ENCODE measurements at regions not wholly inside any gene's neighbourhood (a gene's known extent, or its start where the extent isn't known, plus 50 kb on each side); places are given as distances from the start of the nearest gene placed in this dataset.
A peak's percentile ranks its signal among the peaks of the same experiment; 100 is the strongest.
"Not testable (repeated sequence)": the region's sequence is repeated elsewhere in the genome, so short reads cannot be mapped to it uniquely, and the experiment has no call there.

GRCh38 chr3:194038960-194039359, 97.0 kb upstream of the HES1 start:
- no peak overlapping the region for H3K27ac ChIP-seq
- no peak overlapping the region for H3K4me3 ChIP-seq

GRCh38 chr3:194040516-194041273, 95.3 kb upstream of the HES1 start:
- Histone ChIP-seq H3K27ac (no peak overlapping the region), H3K4me3 (no peak overlapping the region)

- no peak overlapping the region for H3K27ac ChIP-seq
- H3K4me3 ChIP-seq = no peak overlapping the region
Observed at GRCh38 chr3:194042927-194043326, 93.0 kb upstream of the HES1 start.

GRCh38 chr3:194043516-194043915, 92.4 kb upstream of the HES1 start:
- H3K27ac ChIP-seq = no peak overlapping the region
- no peak overlapping the region for H3K4me3 ChIP-seq

- Histone ChIP-seq H3K27ac (no peak overlapping the region), H3K4me3 (no peak overlapping the region)
Observed at GRCh38 chr3:194045289-194045688, 90.7 kb upstream of the HES1 start.

- no peak overlapping the region for H3K4me3 ChIP-seq
- no peak overlapping the region for H3K27ac ChIP-seq
Observed at GRCh38 chr3:194045919-194046318, 90.0 kb upstream of the HES1 start.

- Histone ChIP-seq H3K27ac (peak overlapping the region in 1 of 21 experiments; percentile 40), H3K4me3 (no peak overlapping the region)
Observed at GRCh38 chr3:194046531-194046930, 89.4 kb upstream of the HES1 start.

GRCh38 chr3:194046995-194047645, 88.8 kb upstream of the HES1 start:
- Histone ChIP-seq H3K4me3 (no peak overlapping the region), H3K27ac (peak overlapping the region in 5 of 21 experiments; percentile 30 to 54 (median 40))

- Histone ChIP-seq H3K4me3 (no peak overlapping the region), H3K27ac (no peak overlapping the region)
Observed at GRCh38 chr3:194049394-194049793, 86.6 kb upstream of the HES1 start.

- H3K4me3 ChIP-seq = no peak overlapping the region
Observed at GRCh38 chr3:194050782-194051320, 85.1 kb upstream of the HES1 start.

GRCh38 chr3:194051366-194052149, 84.4 kb upstream of the HES1 start:
- Histone ChIP-seq H3K4me3 (no peak overlapping the region), H3K27ac (no peak overlapping the region)

More at GRCh38 chr3:194050782-194051320, 85.1 kb upstream of the HES1 start:
- no peak overlapping the region for H3K27ac ChIP-seq

- Histone ChIP-seq H3K27ac (no peak overlapping the region), H3K4me3 (no peak overlapping the region)
Observed at GRCh38 chr3:194053136-194053535, 82.8 kb upstream of the HES1 start.

- no peak overlapping the region for H3K27ac ChIP-seq
- H3K4me3 ChIP-seq = no peak overlapping the region
Observed at GRCh38 chr3:194054016-194054415, 81.9 kb upstream of the HES1 start.

GRCh38 chr3:194054540-194054939, 81.4 kb upstream of the HES1 start:
- Histone ChIP-seq H3K4me3 (no peak overlapping the region), H3K27ac (no peak overlapping the region)

- Histone ChIP-seq H3K27ac (no peak overlapping the region), H3K4me3 (no peak overlapping the region)
Observed at GRCh38 chr3:194054961-194055360, 81.0 kb upstream of the HES1 start.

GRCh38 chr3:194056323-194056722, 79.6 kb upstream of the HES1 start:
- H3K4me3 ChIP-seq, H3K27ac ChIP-seq: not testable (repeated sequence)

GRCh38 chr3:194056731-194057415, 79.1 kb upstream of the HES1 start:
- Histone ChIP-seq H3K4me3 (no peak overlapping the region), H3K27ac (no peak overlapping the region)

- Histone ChIP-seq H3K27ac (peak overlapping the region in 3 of 21 experiments; percentile 14 to 58 (median 38)), H3K4me3 (peak overlapping the region in 5 of 7 experiments; percentile 3 to 24 (median 9))
Observed at GRCh38 chr3:194057570-194058188, 78.3 kb upstream of the HES1 start.

GRCh38 chr3:194058189-194058571, 77.8 kb upstream of the HES1 start:
- Histone ChIP-seq H3K27ac (peak overlapping the region in 9 of 21 experiments; percentile 8 to 58 (median 19)), H3K4me3 (peak overlapping the region in 5 of 7 experiments; percentile 3 to 24 (median 9))
